Calu3 (cell line): ENCODE measurements at regions not wholly inside any gene's neighbourhood (a gene's known extent, or its start where the extent isn't known, plus 50 kb on each side); places are given as distances from the start of the nearest gene placed in this dataset.
"Not testable (repeated sequence)": the region's sequence is repeated elsewhere in the genome, so short reads cannot be mapped to it uniquely, and the experiment has no call there.

ENCODE experiments used
- BruUV-seq: library from RNA; stranded (reverse); fragments of 400-500 nt; replicated peaks from 2 replicates; lab custom pipeline; 2021; lab: Mats Ljungman, UMichigan
- CTCF ChIA-PET: fragments of 300-600 bp; sonication (Branson Sonifier 250); formaldehyde crosslinking; loops from one replicate; lab custom pipeline; 2022; ENCODE audit warnings: antibody characterized with exemption; lab: Charles Lee
- DNase-seq: peaks from one replicate; pipeline ENCODE4 v3.0.0; 2022
- H3K27ac Mint-ChIP-seq: one replicate; pipeline ENCODE4 v1.8.0; 2022; ENCODE audit warnings: mixed read lengths; ENCODE audit not compliant: unreplicated experiment
- H3K27me3 Mint-ChIP-seq: one replicate; pipeline ENCODE4 v1.8.0; 2022; ENCODE audit warnings: mixed read lengths; ENCODE audit not compliant: unreplicated experiment
- H3K36me3 Mint-ChIP-seq: one replicate; pipeline ENCODE4 v1.8.0; 2022; ENCODE audit warnings: mild to moderate bottlenecking, moderate library complexity, mixed read lengths; ENCODE audit not compliant: insufficient read depth, unreplicated experiment
- H3K4me1 Mint-ChIP-seq: one replicate; pipeline ENCODE4 v1.8.0; 2022; ENCODE audit warnings: mild to moderate bottlenecking, low read depth, mixed read lengths; ENCODE audit not compliant: unreplicated experiment
- H3K4me3 Mint-ChIP-seq: one replicate; pipeline ENCODE4 v1.8.0; 2022; ENCODE audit warnings: mild to moderate bottlenecking, low read depth, moderate library complexity, mixed read lengths; ENCODE audit not compliant: unreplicated experiment
- H3K9me3 Mint-ChIP-seq: one replicate; pipeline ENCODE4 v1.8.0; 2022; ENCODE audit warnings: low read depth, mixed read lengths; ENCODE audit not compliant: unreplicated experiment
- CTCF ChIP-seq: fragments of 200-600 bp; IDR thresholded peaks from one replicate; pipeline ENCODE4 v1.8.0; 2022; ENCODE audit warnings: antibody characterized with exemption; ENCODE audit not compliant: unreplicated experiment
- intact Hi-C: fragments of 100-400 bp; cut with micrococcal nuclease; formaldehyde crosslinking; loops from one replicate; pipeline ENCODE4 v1.10.0; 2022; ENCODE audit not compliant: unreplicated experiment

- Mint-ChIP-seq H3K9me3 (peaks cover 3% of the 10 kb centered on the region), H3K36me3 (no peaks in the 10 kb centered on the region), H3K4me1 (no peaks in the 10 kb centered on the region), H3K27me3 (no peaks in the 10 kb centered on the region), H3K4me3 (no peak overlapping the region), H3K27ac (no peak overlapping the region)
- CTCF ChIA-PET, result no interaction called here
- DNase-seq, result no peak
- no TSS peak for BruUV-seq
- TF ChIP-seq CTCF, result no peak
- intact Hi-C loops, result no loop called here
These were observed 501.8 kb upstream of the SLITRK5 start for GRCh38 chr13:87169337-87169736.

- CTCF ChIA-PET, result no interaction called here
- no TSS peak for BruUV-seq
- H3K27ac Mint-ChIP-seq, result no peak overlapping the region
These were observed 498.9 kb upstream of the SLITRK5 start for GRCh38 chr13:87172166-87172835.

GRCh38 chr13:87185138-87185537 is 486.0 kb upstream of the SLITRK5 start:
- H3K9me3 Mint-ChIP-seq, H3K4me3 Mint-ChIP-seq, H3K4me1 Mint-ChIP-seq, CTCF ChIA-PET, H3K36me3 Mint-ChIP-seq, intact Hi-C loops, H3K27ac Mint-ChIP-seq, BruUV-seq, DNase-seq, H3K27me3 Mint-ChIP-seq: not testable (repeated sequence)

More at GRCh38 chr13:87172166-87172835, 498.9 kb upstream of the SLITRK5 start:
- H3K4me3 Mint-ChIP-seq, result no peak overlapping the region
- intact Hi-C loops, result no loop called here
- no peaks in the 10 kb centered on the region for H3K4me1 Mint-ChIP-seq
- peaks cover 2% of the 10 kb centered on the region for H3K9me3 Mint-ChIP-seq
- H3K27me3 Mint-ChIP-seq, result no peaks in the 10 kb centered on the region
- no peak for TF ChIP-seq CTCF
- no peak for DNase-seq
- no peaks in the 10 kb centered on the region for H3K36me3 Mint-ChIP-seq

- H3K27me3 Mint-ChIP-seq, H3K9me3 Mint-ChIP-seq, H3K4me3 Mint-ChIP-seq, DNase-seq, BruUV-seq, intact Hi-C loops, H3K27ac Mint-ChIP-seq, H3K4me1 Mint-ChIP-seq, H3K36me3 Mint-ChIP-seq, CTCF ChIA-PET: not testable (repeated sequence)
These were observed 484.5 kb upstream of the SLITRK5 start for GRCh38 chr13:87186647-87187046.

- H3K4me3 Mint-ChIP-seq, H3K27me3 Mint-ChIP-seq, DNase-seq, BruUV-seq, H3K36me3 Mint-ChIP-seq, intact Hi-C loops, H3K27ac Mint-ChIP-seq, H3K9me3 Mint-ChIP-seq, CTCF ChIA-PET, H3K4me1 Mint-ChIP-seq: not testable (repeated sequence)
These were observed 479.7 kb upstream of the SLITRK5 start for GRCh38 chr13:87191485-87191884.

GRCh38 chr13:87198371-87198770 is 472.8 kb upstream of the SLITRK5 start:
- no peaks in the 10 kb centered on the region for H3K36me3 Mint-ChIP-seq
- no peaks in the 10 kb centered on the region for H3K4me1 Mint-ChIP-seq
- H3K27me3 Mint-ChIP-seq, result no peaks in the 10 kb centered on the region
- BruUV-seq, result no TSS peak
- intact Hi-C loops, result no loop called here
- no peak for TF ChIP-seq CTCF
- no peaks in the 10 kb centered on the region for H3K9me3 Mint-ChIP-seq
- CTCF ChIA-PET, result no interaction called here
- no peak for DNase-seq
- no peak overlapping the region for H3K27ac Mint-ChIP-seq
- H3K4me3 Mint-ChIP-seq, result no peak overlapping the region
